ENCODE measurements at regions not wholly inside any gene's neighbourhood (a gene's known extent, or its start where the extent isn't known, plus 50 kb on each side); places are given as distances from the start of the nearest gene placed in this dataset.

DNA sequence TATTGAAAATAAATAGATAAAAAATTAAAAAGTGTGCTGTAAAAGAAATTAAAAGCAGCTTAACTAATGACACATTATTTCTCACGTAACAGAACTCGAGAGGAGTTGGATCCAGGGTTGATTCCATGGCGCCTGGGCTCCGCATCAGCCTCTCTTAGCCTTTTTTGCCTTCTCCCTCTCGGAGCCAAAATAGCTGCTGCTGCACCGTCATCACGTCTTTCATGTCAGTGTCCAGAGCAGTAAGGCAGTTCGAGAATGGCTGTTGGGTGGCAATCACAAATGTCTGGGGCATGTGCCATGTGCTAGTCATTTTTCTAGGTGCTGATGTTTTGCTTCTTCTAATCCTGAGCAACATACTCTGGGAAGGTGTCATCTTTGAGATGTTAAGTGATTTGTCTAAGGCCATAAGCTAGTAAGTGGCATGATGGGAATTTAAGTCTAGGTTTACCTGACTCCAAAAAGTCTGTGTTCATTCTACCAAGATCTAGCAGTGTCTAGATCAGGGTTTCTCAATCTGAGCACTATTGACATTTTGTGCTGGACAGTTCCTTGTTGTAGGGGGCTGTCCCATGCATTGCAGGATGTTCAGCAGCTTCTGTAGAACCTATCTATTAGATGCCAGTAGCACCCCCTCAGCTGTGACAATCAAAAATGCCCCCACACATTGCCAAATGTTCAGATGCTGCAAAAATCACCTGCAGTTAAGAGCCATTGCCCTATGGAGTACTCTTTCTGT is 280.4 kb downstream of the HAPSTR1 start:
- no peak for DNase-seq

GRCh38 chr16:9372934-9373890 is 281.8 kb downstream of the HAPSTR1 start:
- peak in 20 of 51 donors; percentile 1 to 52 (median 12) for DNase-seq

DNA sequence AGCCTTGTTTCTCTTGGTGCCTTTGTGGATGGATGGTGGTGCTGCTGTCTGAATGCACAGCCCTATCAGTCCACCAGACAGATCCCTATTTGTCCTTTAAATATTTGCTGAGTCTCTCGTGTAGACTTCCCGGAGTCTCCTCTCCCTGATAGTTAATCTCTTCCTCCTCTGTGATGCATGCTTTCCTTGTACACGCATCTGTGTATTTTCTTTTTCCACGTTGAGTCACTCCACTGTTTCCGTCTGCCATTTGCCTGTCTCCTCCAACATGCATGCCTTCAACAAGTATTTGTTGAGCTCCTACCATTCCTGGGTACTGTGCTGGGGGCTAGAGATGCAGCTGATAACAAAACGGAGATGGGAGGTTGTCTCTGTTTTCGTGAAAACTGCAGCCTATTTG is 282.6 kb downstream of the HAPSTR1 start:
- no peak for DNase-seq

DNA sequence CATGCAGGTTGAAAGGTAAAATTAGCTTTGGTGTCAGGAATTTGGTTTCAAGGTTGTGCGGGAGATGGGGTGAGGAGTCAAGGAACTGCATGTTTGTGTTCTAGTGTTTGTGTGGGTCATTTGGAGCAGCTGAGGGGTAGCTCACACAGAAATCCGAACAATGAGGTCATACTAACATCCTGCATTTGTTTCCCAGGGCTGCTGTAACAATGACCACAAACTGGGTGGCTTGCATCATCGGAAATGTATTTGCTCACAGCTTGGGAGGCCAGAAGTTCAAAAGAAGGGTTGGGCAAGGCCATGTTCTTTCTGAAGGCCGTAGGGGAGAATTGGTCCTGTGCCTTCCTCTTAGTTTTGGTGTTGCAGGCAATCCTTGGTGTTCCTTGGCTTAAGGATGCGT is 287.4 kb downstream of the HAPSTR1 start:
- DNase-seq = no peak

DNA sequence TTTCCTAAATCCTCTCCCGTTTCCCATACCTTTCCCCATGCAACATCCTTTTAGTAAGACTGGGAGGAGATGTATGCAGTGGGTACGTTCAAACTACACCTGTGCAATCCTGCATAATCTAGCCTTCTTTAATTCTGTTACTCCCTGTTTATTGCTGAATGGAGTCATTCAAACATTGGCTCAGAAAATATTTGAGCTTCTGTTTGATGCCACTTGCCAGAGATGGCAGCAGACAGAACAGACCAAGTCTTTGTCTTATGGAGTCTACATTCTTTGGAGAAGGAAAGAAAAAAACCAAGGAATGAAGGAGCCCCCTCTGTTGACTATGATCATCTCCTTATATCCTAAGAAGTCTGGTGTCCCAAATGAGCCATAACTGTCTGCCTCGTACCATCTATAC is 288.8 kb downstream of the HAPSTR1 start:
- no peak for DNase-seq

DNA sequence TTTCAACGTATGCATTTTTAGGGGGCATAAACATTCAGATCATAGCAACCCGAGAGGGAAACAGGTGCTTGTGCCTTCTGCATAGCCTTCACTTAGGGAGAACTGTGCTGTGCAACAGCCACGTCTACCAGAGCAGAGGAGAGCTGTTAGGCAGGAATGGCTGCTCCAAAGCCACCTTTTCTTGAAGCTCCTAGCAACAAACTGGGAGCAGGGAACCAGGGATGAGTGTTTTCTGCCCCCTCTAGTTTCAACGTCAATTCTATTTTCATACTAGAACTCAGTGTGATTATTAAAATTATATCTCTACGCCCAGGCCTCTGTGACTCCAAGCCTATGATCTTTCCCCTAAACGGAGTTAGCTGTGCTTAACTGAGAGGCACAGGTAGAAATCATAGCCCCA is 290.0 kb downstream of the HAPSTR1 start:
- DNase-seq = peak in 1 of 51 donors; percentile 53

DNA sequence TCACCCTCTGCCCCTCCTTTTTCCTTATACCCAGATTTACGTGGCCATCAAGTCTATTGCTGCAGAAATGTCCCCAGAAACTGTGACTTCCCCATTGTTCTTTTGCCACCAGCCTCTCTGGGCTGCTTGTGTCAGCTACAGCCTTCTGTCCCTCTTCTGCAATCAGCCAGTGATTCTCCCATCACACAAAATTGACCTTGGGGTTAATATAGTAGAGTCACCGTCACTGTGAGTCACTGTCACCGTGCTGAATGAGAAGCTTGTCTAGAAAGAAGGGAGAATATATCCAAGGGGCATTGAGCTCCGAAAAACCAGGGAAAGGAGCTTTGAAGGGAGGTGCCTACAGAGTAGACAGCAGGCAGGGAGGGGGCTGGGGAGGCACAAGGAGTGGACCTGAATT is 290.5 kb downstream of the HAPSTR1 start:
- DNase-seq = no peak

DNA sequence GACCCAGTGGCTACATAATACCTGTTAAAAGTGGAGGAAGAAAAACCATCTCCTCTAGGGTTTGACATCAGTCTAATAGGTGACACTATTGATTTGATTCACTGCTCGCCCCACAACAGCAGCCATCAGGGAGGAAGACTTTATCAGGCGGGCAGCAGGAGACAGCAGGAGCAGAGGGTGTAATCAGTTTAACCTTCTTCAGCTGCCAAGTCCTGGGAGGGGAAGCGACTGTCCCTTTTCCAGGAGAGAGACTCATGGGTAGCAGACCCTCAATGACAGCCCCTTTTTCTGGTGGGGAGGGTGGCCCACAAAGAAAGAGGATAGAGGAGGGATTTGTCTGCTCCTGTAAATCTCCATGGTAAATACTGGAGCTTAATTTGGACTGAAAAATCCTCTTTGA is 291.8 kb downstream of the HAPSTR1 start:
- DNase-seq = no peak

GRCh38 chr16:9384141-9384540 is 292.7 kb downstream of the HAPSTR1 start:
- no peak for DNase-seq

- no peak for DNase-seq
Observed at GRCh38 chr16:9389543-9390207, 298.2 kb downstream of the HAPSTR1 start.

- no peak for DNase-seq
Observed at GRCh38 chr16:9392956-9393355, 301.5 kb downstream of the HAPSTR1 start.

- no peak for DNase-seq
Observed at GRCh38 chr16:9393591-9393990, 302.1 kb downstream of the HAPSTR1 start.

DNA sequence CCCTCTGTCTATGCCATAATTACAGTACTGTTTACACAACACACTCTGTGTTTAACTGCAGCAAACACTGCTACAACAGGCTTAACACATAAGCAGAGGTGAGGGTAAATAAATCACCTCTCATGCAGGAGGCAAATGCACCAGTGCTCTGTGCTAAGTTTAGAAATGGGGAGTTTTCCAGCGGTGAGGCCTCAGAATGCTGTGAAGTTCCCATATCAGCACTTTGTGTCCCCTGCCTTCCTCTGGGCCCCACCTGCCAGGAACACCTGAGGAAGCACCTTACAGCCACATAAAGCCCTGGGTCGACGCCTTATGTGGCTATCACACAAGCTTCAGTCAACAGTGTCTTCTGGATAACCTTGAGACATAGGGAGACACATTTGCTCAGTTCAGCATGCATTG is 304.5 kb downstream of the HAPSTR1 start:
- DNase-seq = no peak

- no peak for DNase-seq
Observed at GRCh38 chr16:9399573-9399972, 308.1 kb downstream of the HAPSTR1 start.

DNA sequence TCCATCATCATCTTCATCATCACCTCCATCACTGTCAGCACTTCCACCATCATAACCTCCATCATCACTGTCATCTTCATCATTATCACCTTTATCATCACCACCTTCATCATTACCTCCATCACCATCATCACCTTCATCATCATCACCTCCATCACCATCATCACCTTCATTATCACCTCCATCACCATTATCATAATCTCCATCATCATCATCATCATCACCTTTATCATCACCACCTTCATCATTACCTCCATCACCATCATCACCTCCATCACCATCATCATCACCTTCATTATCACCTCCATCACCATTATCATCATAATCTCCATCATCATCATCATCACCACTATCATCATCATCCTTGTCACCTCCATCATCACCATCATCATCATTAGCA is 309.7 kb downstream of the HAPSTR1 start:
- DNase-seq = no peak

DNA sequence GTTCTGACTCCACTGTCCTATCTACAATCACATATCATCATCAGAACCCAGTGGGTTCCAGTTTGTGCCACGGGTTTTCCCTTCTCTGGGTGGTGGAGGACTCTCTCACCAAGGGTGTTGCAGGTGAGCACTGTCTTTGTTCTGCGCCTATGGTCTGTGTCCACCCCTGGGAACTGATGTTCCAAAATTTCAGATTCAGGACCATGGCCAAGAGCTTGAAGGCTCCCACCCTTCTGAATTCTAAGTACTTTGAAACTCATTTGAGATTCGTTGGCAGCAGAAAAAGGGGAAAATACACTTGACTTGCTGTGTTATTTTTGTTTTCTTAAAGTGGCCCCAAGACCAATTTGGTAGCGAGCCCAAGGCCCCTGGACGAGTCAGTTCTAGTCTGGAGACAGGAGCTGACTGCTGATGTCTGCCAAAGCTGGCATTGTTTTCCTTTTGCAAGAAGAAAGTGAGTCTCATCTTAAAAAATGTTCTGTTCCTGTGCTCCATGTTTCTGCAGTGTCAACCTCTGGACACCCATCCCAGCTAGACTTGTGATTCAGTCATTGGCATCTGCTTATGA is 310.9 kb downstream of the HAPSTR1 start:
- peak in 10 of 51 donors; percentile 3 to 46 (median 19) for DNase-seq

GRCh38 chr16:9404811-9405210 is 313.4 kb downstream of the HAPSTR1 start:
- DNase-seq = no peak

DNA sequence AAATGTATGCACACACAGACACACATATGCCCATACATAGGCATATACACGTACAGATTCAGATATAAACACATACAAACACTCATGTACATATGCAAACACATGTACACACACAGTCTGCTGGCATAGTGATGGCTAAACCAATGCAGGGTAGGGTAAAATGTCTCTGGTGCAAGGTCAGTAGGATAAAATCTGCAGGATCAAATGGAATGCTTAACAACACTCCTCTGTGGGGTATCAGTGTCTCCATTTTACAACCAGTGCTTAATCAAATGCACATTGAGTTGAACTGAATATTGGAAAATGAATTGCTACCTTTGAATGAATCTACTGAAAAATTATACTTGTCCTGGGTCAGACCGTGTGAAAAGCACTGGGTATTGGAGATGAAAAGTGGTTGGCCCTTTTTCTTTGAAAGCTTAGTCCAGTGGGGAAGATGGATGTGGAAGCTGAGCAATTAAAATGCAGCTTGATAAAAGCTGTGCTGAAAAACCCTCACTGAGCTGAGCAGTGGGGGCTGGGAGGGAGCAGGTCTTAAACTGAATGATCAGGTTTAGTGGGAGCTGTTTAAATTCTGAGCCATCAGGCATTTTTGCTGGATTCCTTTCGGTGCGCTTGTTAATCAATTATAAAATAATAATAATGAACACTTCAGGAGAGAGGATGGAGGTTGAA is 314.7 kb downstream of the HAPSTR1 start:
- DNase-seq = no peak

DNA sequence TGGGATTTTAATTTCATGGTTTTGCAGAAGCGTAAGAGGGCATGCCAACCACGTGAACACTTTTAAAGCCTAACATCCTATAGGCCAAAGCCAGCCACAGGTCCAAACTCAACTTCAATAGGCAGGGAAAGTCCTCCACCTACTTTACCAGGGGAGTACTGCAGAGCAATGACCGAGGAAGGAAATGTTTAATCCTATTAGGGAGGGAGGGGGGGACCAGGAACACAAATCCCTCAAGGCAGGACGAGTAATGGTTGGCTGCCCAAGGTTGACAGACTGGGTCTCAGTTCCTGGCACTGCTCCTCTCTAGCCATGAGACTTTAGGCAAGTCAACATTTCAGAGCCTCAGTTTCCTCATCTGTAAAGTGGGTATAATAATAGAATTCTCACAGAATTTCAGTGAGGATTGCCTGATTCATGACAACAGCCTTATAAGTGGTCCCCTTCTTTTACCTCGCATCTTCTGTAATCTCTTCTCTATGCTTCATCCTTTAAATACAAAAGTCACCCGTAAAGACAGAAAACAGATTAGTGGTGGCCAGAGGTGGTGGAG is 315.8 kb downstream of the HAPSTR1 start:
- DNase-seq = no peak

DNA sequence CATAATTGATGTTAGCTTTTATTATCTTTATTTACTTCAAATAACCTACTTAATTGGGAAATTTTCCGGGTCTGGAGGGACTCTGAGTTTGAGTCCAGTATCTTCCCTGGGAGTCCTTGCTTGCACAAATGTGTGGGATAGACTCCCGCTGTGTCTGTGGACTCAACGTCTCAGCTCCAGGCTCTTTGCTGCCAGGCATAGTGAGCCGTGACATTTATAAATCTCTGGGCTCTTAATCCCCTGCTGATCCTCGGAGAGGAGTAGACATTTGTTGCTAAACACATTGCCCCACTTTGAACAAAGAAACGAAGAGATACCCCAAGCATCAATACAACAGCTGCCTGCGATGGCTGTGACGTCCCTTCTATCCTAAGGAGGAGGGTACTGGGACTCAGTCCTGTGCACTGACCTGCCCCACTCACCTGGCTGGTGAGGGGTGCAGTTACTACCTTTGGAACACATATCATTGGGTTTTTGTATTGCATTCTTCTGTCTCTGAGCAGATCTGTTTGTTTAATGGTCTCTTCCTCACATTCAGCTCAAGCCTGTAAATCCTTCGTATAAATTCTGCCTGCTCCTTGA is 316.9 kb downstream of the HAPSTR1 start:
- DNase-seq = no peak
